Urinary bladder (tissue), 3 donors: ENCODE measurements at regions not wholly inside any gene's neighbourhood (a gene's known extent, or its start where the extent isn't known, plus 50 kb on each side); places are given as distances from the start of the nearest gene placed in this dataset.
"Not testable (repeated sequence)": the region's sequence is repeated elsewhere in the genome, so short reads cannot be mapped to it uniquely, and the experiment has no call there.

Source experiments
- DNase-seq: peaks from one replicate; pipeline ENCODE4 v3.0.0-alpha.2; 2015; ENCODE audit errors: extremely low spot score
- H3K27ac ChIP-seq: one replicate; pipeline ENCODE4 v1.5.1; 2013; ENCODE audit warnings: low read depth, mild to moderate bottlenecking, moderate library complexity
- H3K36me3 ChIP-seq: one replicate; pipeline ENCODE4 v1.6.1; 2013; ENCODE audit warnings: mild to moderate bottlenecking, moderate library complexity; ENCODE audit not compliant: insufficient read depth
- H3K4me1 ChIP-seq: one replicate; pipeline ENCODE4 v1.6.1; 2013; ENCODE audit warnings: mild to moderate bottlenecking, moderate library complexity; ENCODE audit not compliant: insufficient read depth
- H3K4me3 ChIP-seq: one replicate; pipeline ENCODE4 v1.5.1; 2013; ENCODE audit warnings: low read depth, low read length
- WGBS: extraction: QIAGEN DNeasy Blood & Tissue Kit; methylation state at CpG from one replicate; pipeline ENCODE4 v1.1.7; 2013; 5-methylcytosine and 5-hydroxymethylcytosine counted together
- donor health status: healthy with polysubstance abuse.
- donor health status: healthy.

- H3K4me3 ChIP-seq = no peak overlapping the region
- H3K4me1 ChIP-seq = no peaks in the 10 kb centered on the region
- no peak for DNase-seq
- no peak overlapping the region for H3K27ac ChIP-seq
- 29% methylated on average over 1 of the region's 1 CpG for WGBS
- H3K36me3 ChIP-seq = no peaks in the 10 kb centered on the region
Measured at GRCh38 chr4:134883831-134884449, 682.4 kb upstream of the PABPC4L start.

GRCh38 chr4:134879019-134879418 is 677.4 kb upstream of the PABPC4L start:
- H3K27ac ChIP-seq = no peak overlapping the region
- WGBS = 97% methylated on average over 1 of the region's 1 CpG
- no peaks in the 10 kb centered on the region for H3K4me1 ChIP-seq
- H3K4me3 ChIP-seq = no peak overlapping the region
- H3K36me3 ChIP-seq = no peaks in the 10 kb centered on the region
- no peak for DNase-seq

GRCh38 chr4:134867027-134867426 is 665.4 kb upstream of the PABPC4L start:
- no peak for DNase-seq
- no peaks in the 10 kb centered on the region for H3K36me3 ChIP-seq
- no peak overlapping the region for H3K27ac ChIP-seq
- H3K4me1 ChIP-seq = no peaks in the 10 kb centered on the region
- no peak overlapping the region for H3K4me3 ChIP-seq

GRCh38 chr4:134865675-134866074 is 664.1 kb upstream of the PABPC4L start:
- DNase-seq = no peak
- Histone ChIP-seq H3K27ac (no peak overlapping the region), H3K36me3 (no peaks in the 10 kb centered on the region), H3K4me1 (no peaks in the 10 kb centered on the region), H3K4me3 (no peak overlapping the region)
- 81% methylated on average over 1 of the region's 1 CpG for WGBS

GRCh38 chr4:134862116-134862515 is 660.5 kb upstream of the PABPC4L start:
- H3K36me3 ChIP-seq = no peaks in the 10 kb centered on the region
- 93% methylated on average over 2 of the region's 2 CpGs for WGBS
- H3K27ac ChIP-seq = no peak overlapping the region
- no peak overlapping the region for H3K4me3 ChIP-seq
- no peak for DNase-seq
- H3K4me1 ChIP-seq = no peaks in the 10 kb centered on the region

GRCh38 chr4:134848681-134849080 is 647.1 kb upstream of the PABPC4L start:
- Histone ChIP-seq H3K4me3 (no peak overlapping the region), H3K4me1 (no peaks in the 10 kb centered on the region), H3K27ac (no peak overlapping the region), H3K36me3 (no peaks in the 10 kb centered on the region)
- WGBS = 95% methylated on average over 2 of the region's 2 CpGs
- DNase-seq = no peak

GRCh38 chr4:134830741-134831140 is 629.2 kb upstream of the PABPC4L start:
- WGBS = 95% methylated on average over 7 of the region's 7 CpGs
- not testable (repeated sequence) for H3K27ac ChIP-seq, H3K36me3 ChIP-seq, DNase-seq, H3K4me1 ChIP-seq, H3K4me3 ChIP-seq

GRCh38 chr4:134812611-134813010 is 611.0 kb upstream of the PABPC4L start:
- Histone ChIP-seq H3K4me3 (no peak overlapping the region), H3K27ac (no peak overlapping the region), H3K4me1 (no peaks in the 10 kb centered on the region), H3K36me3 (no peaks in the 10 kb centered on the region)
- WGBS = 45% methylated on average over 3 of the region's 3 CpGs
- no peak for DNase-seq

- no peak for DNase-seq
- Histone ChIP-seq H3K4me3 (no peak overlapping the region), H3K4me1 (no peaks in the 10 kb centered on the region), H3K36me3 (no peaks in the 10 kb centered on the region), H3K27ac (no peak overlapping the region)
- 41% methylated on average over 3 of the region's 3 CpGs for WGBS
Measured at GRCh38 chr4:134807231-134807745, 605.7 kb upstream of the PABPC4L start.

- no peak overlapping the region for H3K4me3 ChIP-seq
- DNase-seq = no peak
- H3K36me3 ChIP-seq = no peaks in the 10 kb centered on the region
- 87% methylated on average over 1 of the region's 1 CpG for WGBS
- no peaks in the 10 kb centered on the region for H3K4me1 ChIP-seq
- H3K27ac ChIP-seq = no peak overlapping the region
Measured at GRCh38 chr4:134798573-134798972, 597.0 kb upstream of the PABPC4L start.

- no peaks in the 10 kb centered on the region for H3K4me1 ChIP-seq
- no peak overlapping the region for H3K4me3 ChIP-seq
- WGBS = 90% methylated on average over 1 of the region's 1 CpG
- H3K36me3 ChIP-seq = no peaks in the 10 kb centered on the region
- no peak for DNase-seq
- H3K27ac ChIP-seq = no peak overlapping the region
Measured at GRCh38 chr4:134787315-134787714, 585.7 kb upstream of the PABPC4L start.

- Histone ChIP-seq H3K27ac (no peak overlapping the region), H3K36me3 (no peaks in the 10 kb centered on the region), H3K4me3 (no peak overlapping the region), H3K4me1 (no peaks in the 10 kb centered on the region)
- WGBS = 67% methylated on average over 2 of the region's 2 CpGs
- DNase-seq = no peak
Measured at GRCh38 chr4:134780244-134780643, 578.7 kb upstream of the PABPC4L start.

GRCh38 chr4:134777606-134778005 is 576.0 kb upstream of the PABPC4L start:
- Histone ChIP-seq H3K4me3 (no peak overlapping the region), H3K36me3 (no peaks in the 10 kb centered on the region), H3K4me1 (no peaks in the 10 kb centered on the region), H3K27ac (no peak overlapping the region)
- DNase-seq = no peak
- 27% methylated on average over 2 of the region's 2 CpGs for WGBS

- no peak for DNase-seq
- Histone ChIP-seq H3K4me3 (no peak overlapping the region), H3K27ac (no peak overlapping the region), H3K36me3 (no peaks in the 10 kb centered on the region), H3K4me1 (no peaks in the 10 kb centered on the region)
- WGBS = 89% methylated on average over 4 of the region's 4 CpGs
Measured at GRCh38 chr4:134773497-134774000, 572.0 kb upstream of the PABPC4L start.

- Histone ChIP-seq H3K4me3 (no peak overlapping the region), H3K27ac (no peak overlapping the region), H3K36me3 (no peaks in the 10 kb centered on the region), H3K4me1 (no peaks in the 10 kb centered on the region)
- DNase-seq = no peak
- 65% methylated on average over 4 of the region's 4 CpGs for WGBS
Measured at GRCh38 chr4:134762053-134762452, 560.5 kb upstream of the PABPC4L start.
